T-helper 2 cell treated with Interferon-gamma antibody and Interleukin-4, amounts not matched to agents 5 μg/mL and 100 μg/mL, for 36 hours (primary cell): ENCODE measurements at regions not wholly inside any gene's neighbourhood (a gene's known extent, or its start where the extent isn't known, plus 50 kb on each side); places are given as distances from the start of the nearest gene placed in this dataset.

Source experiments
- DNase-seq: peaks from one replicate; pipeline ENCODE4 v3.0.0; 2021; ENCODE audit warnings: low spot score
- H3K27ac Mint-ChIP-seq: one replicate; pipeline ENCODE4 v1.8.0; 2021; ENCODE audit warnings: mild to moderate bottlenecking, mixed read lengths
- H3K27me3 Mint-ChIP-seq: one replicate; pipeline ENCODE4 v1.8.0; 2021; ENCODE audit warnings: low read depth, mixed read lengths
- H3K36me3 Mint-ChIP-seq: one replicate; pipeline ENCODE4 v1.8.0; 2021; ENCODE audit warnings: low read depth, mixed read lengths
- H3K4me1 Mint-ChIP-seq: one replicate; pipeline ENCODE4 v1.8.0; 2021; ENCODE audit warnings: low read depth, mixed read lengths
- H3K4me3 Mint-ChIP-seq: one replicate; pipeline ENCODE4 v1.8.0; 2022; ENCODE audit warnings: mild to moderate bottlenecking, moderate library complexity, mixed read lengths
- H3K9me3 Mint-ChIP-seq: one replicate; pipeline ENCODE4 v1.8.0; 2021; ENCODE audit warnings: mixed read lengths

DNA sequence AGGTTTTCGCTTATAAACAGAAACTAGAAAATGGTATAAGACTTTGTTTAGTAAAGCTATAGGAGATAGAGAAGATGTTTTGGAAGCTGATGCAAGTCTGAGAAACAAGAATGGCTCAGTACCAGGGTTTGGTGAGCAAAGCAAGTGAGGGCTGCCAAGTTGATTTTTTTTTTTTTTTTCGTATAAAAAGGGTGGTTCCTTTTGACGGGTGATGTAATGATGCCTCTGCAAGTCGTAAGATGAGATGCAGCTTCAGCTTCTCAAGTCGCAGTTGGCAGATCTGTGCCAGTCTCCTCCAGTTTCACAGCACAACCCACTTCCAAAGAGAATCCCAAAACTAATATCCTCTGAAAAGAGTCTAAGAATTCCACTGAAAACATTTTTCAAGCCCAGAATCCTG lies 252.8 kb upstream of the CDH4 start:
- no peak for DNase-seq
- Mint-ChIP-seq H3K36me3 (no peaks in the 10 kb centered on the region), H3K4me1 (no peaks in the 10 kb centered on the region), H3K27ac (no peak overlapping the region), H3K9me3 (no peaks in the 10 kb centered on the region), H3K4me3 (no peak overlapping the region), H3K27me3 (no peaks in the 10 kb centered on the region)

DNA sequence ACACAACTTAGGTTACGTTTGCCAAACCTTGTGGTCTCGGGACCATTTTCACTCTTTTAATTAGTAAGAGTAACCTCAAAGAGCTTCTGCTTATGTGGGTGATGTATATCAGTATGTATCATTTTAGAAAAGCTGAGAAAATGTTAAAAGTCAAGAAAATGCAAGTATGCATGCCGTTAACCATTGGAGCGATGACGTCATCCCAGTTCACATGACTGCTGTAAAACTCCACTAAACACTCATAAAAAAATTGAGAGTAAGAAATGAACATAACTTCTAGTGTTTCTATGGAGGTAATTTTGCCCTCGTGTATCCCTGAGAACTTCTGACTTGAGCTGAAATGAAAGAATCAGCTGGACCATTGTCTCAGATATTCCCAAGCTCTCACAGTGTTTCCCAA lies 250.0 kb upstream of the CDH4 start:
- H3K9me3 Mint-ChIP-seq = no peaks in the 10 kb centered on the region
- DNase-seq = no peak
- no peaks in the 10 kb centered on the region for H3K36me3 Mint-ChIP-seq
- H3K27me3 Mint-ChIP-seq = no peaks in the 10 kb centered on the region
- H3K4me3 Mint-ChIP-seq = no peak overlapping the region
- H3K27ac Mint-ChIP-seq = no peak overlapping the region
- H3K4me1 Mint-ChIP-seq = no peaks in the 10 kb centered on the region

DNA sequence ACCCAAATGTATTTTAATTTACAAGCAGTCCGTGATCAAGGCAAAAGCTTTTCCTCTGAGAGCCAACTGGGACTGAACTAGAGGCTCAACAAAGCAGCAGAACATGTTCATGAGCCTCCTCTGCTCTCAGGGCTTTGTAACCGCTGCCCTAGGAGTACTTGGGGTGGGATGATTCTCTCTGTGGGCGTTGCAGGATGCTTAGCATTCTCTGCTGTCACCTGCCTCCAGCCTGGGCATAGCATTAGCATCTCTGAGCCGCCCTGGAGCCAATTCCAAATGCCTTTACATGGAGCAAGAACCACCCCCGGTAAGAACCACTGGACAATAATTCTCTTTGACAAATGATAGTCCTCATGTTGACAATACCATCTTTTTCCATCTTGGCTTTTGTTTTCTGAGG lies 237.6 kb upstream of the CDH4 start:
- Mint-ChIP-seq H3K27ac (no peak overlapping the region), H3K36me3 (no peaks in the 10 kb centered on the region), H3K27me3 (no peaks in the 10 kb centered on the region), H3K9me3 (peaks cover 14% of the 10 kb centered on the region), H3K4me1 (no peaks in the 10 kb centered on the region), H3K4me3 (no peak overlapping the region)
- no peak for DNase-seq

DNA sequence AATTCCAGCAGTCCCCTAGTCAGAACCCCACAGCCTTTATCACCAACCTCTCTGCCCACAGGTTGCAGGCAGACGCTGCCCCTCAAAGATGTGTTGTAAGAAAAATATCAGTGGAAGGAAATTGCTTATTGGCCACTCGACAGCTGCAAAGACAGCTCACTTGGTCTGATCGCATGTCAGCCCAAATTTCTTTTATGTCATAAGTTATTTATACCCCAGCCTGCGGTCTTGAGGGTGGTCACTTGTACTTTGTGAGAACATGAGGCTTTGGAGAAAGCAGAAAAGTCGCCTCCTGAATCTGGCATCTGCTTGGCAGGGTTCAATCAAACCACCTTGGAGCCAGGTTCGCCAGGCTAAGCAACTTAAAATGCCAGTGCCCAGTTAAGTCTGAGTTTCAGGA lies 236.5 kb upstream of the CDH4 start:
- H3K4me3 Mint-ChIP-seq = no peak overlapping the region
- H3K27ac Mint-ChIP-seq = no peak overlapping the region
- no peaks in the 10 kb centered on the region for H3K36me3 Mint-ChIP-seq
- H3K4me1 Mint-ChIP-seq = no peaks in the 10 kb centered on the region
- no peaks in the 10 kb centered on the region for H3K27me3 Mint-ChIP-seq
- DNase-seq = no peak
- peaks cover 17% of the 10 kb centered on the region for H3K9me3 Mint-ChIP-seq

DNA sequence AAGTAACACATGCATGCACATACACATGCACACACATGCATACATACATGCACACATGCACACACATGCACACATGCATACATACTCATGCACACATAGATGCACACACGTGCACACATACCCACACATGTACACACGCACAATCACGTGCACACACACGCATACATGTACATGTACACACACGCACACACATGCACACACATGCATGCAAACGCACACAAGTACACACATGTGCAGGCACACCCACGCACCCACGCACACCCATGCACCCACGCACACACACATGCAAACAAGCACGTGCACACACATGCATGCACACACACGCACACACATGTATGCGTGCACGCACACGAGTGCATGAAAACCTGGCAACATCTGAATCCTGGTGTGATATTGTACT lies 232.7 kb upstream of the CDH4 start:
- no peaks in the 10 kb centered on the region for H3K4me1 Mint-ChIP-seq
- H3K9me3 Mint-ChIP-seq = peaks cover 23% of the 10 kb centered on the region
- no peak overlapping the region for H3K27ac Mint-ChIP-seq
- no peak for DNase-seq
- no peaks in the 10 kb centered on the region for H3K27me3 Mint-ChIP-seq
- H3K36me3 Mint-ChIP-seq = no peaks in the 10 kb centered on the region
- no peak overlapping the region for H3K4me3 Mint-ChIP-seq

DNA sequence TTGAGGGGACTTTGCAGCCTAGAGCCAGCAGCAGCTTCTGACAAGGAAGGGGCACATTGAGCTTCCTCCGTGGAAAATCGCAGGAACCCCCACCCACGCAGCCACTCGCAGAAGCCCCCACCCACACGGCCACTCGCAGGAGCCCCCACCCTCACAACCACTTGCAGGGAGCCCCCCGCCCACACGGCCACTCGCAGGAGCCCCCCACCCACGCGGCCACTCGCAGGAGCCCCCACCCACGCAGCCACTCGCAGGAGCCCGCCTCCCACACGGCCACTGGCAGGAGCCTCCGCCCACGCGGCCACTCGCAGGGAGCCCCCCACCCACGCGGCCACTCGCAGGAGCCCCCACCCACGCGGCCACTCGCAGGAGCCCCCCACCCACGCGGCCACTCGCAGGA lies 228.4 kb upstream of the CDH4 start:
- no peak for DNase-seq
- H3K4me1 Mint-ChIP-seq = no peaks in the 10 kb centered on the region
- no peaks in the 10 kb centered on the region for H3K27me3 Mint-ChIP-seq
- H3K9me3 Mint-ChIP-seq = peaks cover 26% of the 10 kb centered on the region
- no peak overlapping the region for H3K4me3 Mint-ChIP-seq
- H3K27ac Mint-ChIP-seq = no peak overlapping the region
- H3K36me3 Mint-ChIP-seq = no peaks in the 10 kb centered on the region

DNA sequence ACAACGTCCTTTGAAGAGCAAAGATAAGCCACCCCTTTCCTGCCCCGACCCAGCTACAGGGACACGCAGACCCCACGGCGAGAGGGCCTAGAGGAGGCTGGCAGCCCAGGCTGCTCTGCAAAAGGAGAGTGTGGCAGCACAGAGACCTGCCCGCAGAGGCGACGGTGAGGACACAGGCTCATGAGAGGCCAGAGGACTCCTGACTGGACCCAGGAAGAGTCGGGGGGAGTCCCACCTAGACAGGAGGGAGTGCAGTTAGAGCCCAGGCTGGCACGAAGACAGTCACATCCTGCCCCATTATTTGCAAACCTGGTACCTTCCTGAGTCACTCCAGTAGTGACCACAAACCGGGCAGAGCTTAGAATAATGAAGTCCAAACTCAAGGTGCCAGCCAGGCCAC lies 227.7 kb upstream of the CDH4 start:
- H3K36me3 Mint-ChIP-seq = no peaks in the 10 kb centered on the region
- no peaks in the 10 kb centered on the region for H3K27me3 Mint-ChIP-seq
- peaks cover 23% of the 10 kb centered on the region for H3K9me3 Mint-ChIP-seq
- H3K27ac Mint-ChIP-seq = no peak overlapping the region
- no peaks in the 10 kb centered on the region for H3K4me1 Mint-ChIP-seq
- no peak overlapping the region for H3K4me3 Mint-ChIP-seq
- DNase-seq = no peak

DNA sequence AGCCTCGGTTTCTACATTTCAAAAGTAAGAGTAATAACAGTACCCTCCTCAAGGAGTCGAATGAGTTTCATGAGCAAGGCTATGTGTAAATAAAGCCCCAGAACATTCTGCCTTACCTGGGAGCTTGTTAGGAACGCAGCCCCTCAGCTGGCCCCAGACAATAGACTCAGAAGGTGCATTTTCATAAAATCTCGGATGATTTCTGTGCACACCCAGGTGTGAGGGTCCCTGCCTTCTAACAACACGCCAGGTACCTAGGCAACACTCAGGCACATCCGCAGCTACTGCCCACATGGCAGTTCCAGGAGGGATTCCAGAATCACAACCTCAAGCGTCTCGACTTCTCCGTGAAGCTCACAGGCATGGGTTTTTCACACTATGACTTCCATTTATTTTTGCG lies 226.5 kb upstream of the CDH4 start:
- Mint-ChIP-seq H3K4me1 (no peaks in the 10 kb centered on the region), H3K9me3 (peaks cover 24% of the 10 kb centered on the region), H3K4me3 (no peak overlapping the region), H3K36me3 (no peaks in the 10 kb centered on the region), H3K27ac (no peak overlapping the region), H3K27me3 (no peaks in the 10 kb centered on the region)
- no peak for DNase-seq

DNA sequence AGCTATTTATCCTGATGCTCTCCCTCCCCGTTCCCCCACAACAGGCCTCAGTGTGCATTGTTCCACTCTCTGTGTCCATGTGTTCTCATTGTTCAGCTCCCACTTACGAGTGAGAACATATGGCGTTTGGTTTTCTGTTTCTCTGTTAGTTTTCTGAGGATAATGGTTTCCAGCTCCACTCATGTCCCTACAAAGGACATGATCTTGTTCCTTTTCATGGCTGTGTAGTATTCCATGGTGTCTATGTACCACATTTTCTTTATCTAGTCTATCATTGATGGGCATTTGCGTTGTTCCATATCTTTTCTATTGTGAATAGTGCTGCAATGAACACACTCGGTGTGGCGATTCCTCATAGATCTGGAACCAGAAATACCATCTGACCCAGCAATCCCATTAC lies 225.9 kb upstream of the CDH4 start:
- no peak for DNase-seq
- no peaks in the 10 kb centered on the region for H3K36me3 Mint-ChIP-seq
- H3K27me3 Mint-ChIP-seq = no peaks in the 10 kb centered on the region

DNA sequence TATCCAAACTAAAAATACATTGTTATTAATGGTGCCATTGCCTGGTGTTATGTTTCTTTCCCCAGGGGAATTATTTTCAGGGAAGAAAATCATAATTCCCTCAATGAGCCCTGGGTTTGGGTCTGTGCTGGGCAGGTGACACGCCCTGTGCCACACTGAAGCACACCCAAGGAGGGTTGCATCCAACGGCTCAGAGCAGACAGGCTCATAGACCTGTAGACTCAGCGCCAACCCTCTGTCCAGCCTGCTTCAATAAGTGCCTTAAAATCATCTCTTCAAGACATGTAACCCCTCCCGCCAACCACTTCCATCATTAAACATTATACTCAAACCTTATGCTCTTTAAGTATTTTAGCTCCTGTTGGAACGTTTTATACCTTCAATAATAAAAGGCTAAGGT lies 225.3 kb upstream of the CDH4 start:
- DNase-seq = no peak
- no peak overlapping the region for H3K4me3 Mint-ChIP-seq
- H3K27ac Mint-ChIP-seq = no peak overlapping the region
- no peaks in the 10 kb centered on the region for H3K27me3 Mint-ChIP-seq
- H3K36me3 Mint-ChIP-seq = no peaks in the 10 kb centered on the region
- peaks cover 24% of the 10 kb centered on the region for H3K9me3 Mint-ChIP-seq
- H3K4me1 Mint-ChIP-seq = no peaks in the 10 kb centered on the region

More for the DNA sequence above, 225.9 kb upstream of the CDH4 start:
- no peak overlapping the region for H3K4me3 Mint-ChIP-seq
- peaks cover 24% of the 10 kb centered on the region for H3K9me3 Mint-ChIP-seq
- no peak overlapping the region for H3K27ac Mint-ChIP-seq
- no peaks in the 10 kb centered on the region for H3K4me1 Mint-ChIP-seq

DNA sequence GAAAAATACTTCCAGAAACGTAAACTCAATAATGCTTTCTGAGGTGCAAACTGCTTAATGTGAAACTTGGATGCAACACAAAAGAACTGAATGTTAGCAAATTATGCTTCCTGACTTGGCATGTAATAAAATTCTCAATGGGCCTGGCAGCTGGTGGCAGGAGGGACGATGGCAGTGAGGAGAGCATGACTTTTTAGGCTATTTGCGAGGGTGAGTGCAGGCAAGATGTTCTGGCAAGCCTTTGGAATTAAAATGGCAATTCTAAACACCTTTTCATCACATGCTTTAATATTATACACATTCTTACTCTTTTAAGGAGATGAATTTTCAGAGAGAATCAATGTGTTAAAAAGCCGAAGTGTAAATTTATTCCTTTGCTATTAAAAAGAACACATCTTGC lies 224.8 kb upstream of the CDH4 start:
- no peak for DNase-seq
- Mint-ChIP-seq H3K36me3 (no peaks in the 10 kb centered on the region), H3K4me3 (no peak overlapping the region), H3K9me3 (peaks cover 20% of the 10 kb centered on the region), H3K27ac (no peak overlapping the region), H3K4me1 (no peaks in the 10 kb centered on the region), H3K27me3 (no peaks in the 10 kb centered on the region)

DNA sequence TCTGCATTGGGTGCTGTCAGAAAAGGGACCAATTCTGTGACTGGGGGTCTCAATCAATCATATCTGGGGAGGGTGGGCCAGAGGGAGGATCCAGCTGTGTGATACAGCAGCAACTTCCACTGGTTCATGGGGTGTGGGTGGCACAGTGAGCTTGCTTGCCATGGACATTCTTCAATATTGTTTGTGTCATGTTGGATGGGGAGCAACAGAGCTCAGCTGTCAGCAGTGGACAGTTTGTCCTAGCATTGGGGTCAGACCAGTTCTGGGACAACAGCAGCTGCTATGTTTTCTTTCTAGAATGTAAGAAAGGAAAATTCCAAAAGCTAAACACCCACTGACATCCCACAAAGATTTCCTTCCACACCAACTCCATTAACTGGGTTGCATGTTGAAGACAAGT lies 221.9 kb upstream of the CDH4 start:
- DNase-seq = no peak
- Mint-ChIP-seq H3K9me3 (peaks cover 19% of the 10 kb centered on the region), H3K27ac (no peak overlapping the region), H3K4me3 (no peak overlapping the region), H3K36me3 (no peaks in the 10 kb centered on the region), H3K27me3 (no peaks in the 10 kb centered on the region), H3K4me1 (no peaks in the 10 kb centered on the region)

DNA sequence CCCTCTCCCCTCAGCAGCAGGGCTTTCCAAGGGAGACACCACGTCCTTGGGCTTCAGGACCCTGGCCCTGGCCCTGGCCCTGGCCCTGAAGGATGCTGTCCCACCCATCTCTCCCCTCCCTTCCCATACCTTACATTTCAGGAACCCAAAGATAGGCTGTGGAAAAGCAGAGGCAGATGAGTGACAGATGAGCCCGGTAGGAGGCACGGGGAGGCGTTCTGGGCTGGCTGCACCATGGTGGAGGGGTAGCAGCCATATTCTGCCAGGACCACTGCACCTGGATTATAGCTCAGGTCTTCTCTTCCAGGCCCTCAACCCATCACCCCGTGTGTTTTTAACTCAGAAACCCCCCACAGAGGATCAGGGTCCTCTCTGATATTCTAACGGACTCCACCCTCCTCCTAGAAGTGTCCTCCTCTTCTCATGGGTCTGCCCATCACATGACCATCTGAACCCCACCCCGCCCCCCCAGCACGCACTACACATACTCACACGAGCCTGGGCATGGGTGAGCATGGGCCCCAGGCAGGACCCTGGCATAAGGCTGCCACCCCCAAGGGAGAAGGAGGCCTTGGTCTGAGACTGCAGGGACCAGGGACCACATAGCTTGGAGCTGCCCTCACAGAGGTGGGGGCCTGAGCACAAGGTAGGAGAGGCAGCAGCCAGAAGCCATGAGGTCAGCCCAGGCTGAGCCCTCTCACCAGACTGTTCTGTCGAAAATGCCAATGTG lies 220.8 kb upstream of the CDH4 start:
- Mint-ChIP-seq H3K9me3 (peaks cover 16% of the 10 kb centered on the region), H3K4me3 (no peak overlapping the region), H3K27me3 (no peaks in the 10 kb centered on the region), H3K36me3 (no peaks in the 10 kb centered on the region), H3K27ac (no peak overlapping the region), H3K4me1 (no peaks in the 10 kb centered on the region)
- no peak for DNase-seq

DNA sequence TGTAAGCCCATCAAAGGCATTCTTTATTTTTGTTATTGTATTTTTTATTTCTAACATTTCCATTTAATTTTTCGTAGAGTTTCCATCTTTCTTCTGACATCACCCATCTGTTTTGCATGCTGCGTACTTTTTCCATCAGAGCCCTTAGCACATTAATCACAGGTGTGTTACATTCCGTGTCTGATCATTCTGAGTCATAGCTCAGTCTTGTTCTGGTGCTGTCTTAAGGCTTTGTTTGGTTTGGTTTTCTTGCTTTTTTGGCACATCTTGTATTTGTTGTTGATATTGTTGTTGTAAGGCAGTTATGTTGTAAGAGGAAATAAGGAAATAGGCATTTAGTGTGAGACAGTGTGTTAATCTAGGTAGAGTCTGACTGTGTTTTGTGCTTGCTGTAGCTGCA lies 214.6 kb upstream of the CDH4 start:
- H3K4me1 Mint-ChIP-seq = no peaks in the 10 kb centered on the region
- no peaks in the 10 kb centered on the region for H3K36me3 Mint-ChIP-seq
- no peaks in the 10 kb centered on the region for H3K9me3 Mint-ChIP-seq
- no peak overlapping the region for H3K27ac Mint-ChIP-seq
- DNase-seq = no peak
- H3K4me3 Mint-ChIP-seq = no peak overlapping the region
- no peaks in the 10 kb centered on the region for H3K27me3 Mint-ChIP-seq

DNA sequence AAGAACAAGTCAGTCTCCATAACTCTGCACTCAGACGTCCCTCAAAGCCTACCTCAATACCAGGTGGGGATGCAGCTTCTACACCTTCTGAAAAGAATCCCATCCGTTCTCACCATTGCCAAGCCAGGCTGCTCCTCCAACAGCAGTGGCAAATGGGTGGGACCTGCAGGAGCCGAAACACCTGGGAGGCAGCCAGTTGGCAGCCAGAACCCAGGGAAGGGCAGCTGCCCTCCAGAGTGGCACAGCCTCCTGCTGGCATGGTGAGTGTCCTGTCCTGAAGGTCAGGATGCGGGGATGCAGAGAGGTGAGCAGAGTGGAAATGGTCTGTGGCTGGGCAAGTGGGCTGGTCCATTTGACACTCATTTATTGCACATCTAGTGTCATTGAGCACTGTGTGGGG lies 210.6 kb upstream of the CDH4 start:
- H3K4me3 Mint-ChIP-seq = no peak overlapping the region
- H3K27me3 Mint-ChIP-seq = no peaks in the 10 kb centered on the region
- no peaks in the 10 kb centered on the region for H3K36me3 Mint-ChIP-seq
- H3K9me3 Mint-ChIP-seq = peaks cover 2% of the 10 kb centered on the region
- no peak overlapping the region for H3K27ac Mint-ChIP-seq
- H3K4me1 Mint-ChIP-seq = no peaks in the 10 kb centered on the region
- no peak for DNase-seq
